ENCODE measurements at regions not wholly inside any gene's neighbourhood (a gene's known extent, or its start where the extent isn't known, plus 50 kb on each side); places are given as distances from the start of the nearest gene placed in this dataset.
"Not testable (repeated sequence)": the region's sequence is repeated elsewhere in the genome, so short reads cannot be mapped to it uniquely, and the experiment has no call there.

DNA sequence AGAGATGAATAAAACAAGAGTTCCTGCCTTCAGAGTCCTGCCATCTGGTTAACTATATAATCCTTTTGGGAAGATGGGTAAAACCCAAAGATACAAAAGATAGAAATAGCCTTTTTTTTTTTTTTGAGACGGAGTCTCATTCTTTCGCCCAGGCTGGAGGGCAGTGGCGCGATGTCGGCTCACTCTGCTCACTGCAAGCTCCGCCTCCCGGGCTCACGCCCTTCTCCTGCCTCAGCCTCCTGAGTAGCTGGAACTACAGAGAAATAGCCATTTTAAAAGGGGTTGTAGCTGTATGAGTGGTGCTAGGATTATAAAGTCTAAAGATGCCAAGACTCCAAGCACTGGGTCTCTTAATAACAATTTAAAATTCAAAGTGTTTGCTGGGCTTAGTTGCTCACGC lies 97.2 kb downstream of the KDR start:
- no peak overlapping the region for H3K4me3 ChIP-seq
- no peaks in the 10 kb centered on the region for H3K27me3 ChIP-seq
- no peak for DNase-seq (ENCODE audit: low read depth in 1 of 2, low spot score in 1 of 2)
- peaks cover 9% of the 10 kb centered on the region for H3K4me1 ChIP-seq (ENCODE audit: low read depth)
- H3K27ac ChIP-seq, result no peak overlapping the region
- no peaks in the 10 kb centered on the region for H3K36me3 ChIP-seq
- H3K9me3 ChIP-seq (ENCODE audit: low read depth), result no peaks in the 10 kb centered on the region
- TF ChIP-seq, protein P1, sequence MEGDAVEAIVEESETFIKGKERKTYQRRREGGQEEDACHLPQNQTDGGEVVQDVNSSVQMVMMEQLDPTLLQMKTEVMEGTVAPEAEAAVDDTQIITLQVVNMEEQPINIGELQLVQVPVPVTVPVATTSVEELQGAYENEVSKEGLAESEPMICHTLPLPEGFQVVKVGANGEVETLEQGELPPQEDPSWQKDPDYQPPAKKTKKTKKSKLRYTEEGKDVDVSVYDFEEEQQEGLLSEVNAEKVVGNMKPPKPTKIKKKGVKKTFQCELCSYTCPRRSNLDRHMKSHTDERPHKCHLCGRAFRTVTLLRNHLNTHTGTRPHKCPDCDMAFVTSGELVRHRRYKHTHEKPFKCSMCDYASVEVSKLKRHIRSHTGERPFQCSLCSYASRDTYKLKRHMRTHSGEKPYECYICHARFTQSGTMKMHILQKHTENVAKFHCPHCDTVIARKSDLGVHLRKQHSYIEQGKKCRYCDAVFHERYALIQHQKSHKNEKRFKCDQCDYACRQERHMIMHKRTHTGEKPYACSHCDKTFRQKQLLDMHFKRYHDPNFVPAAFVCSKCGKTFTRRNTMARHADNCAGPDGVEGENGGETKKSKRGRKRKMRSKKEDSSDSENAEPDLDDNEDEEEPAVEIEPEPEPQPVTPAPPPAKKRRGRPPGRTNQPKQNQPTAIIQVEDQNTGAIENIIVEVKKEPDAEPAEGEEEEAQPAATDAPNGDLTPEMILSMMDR (IDR thresholded peaks at IDR 0.05; ENCODE audit: low read depth, low read length), result no peak

DNA sequence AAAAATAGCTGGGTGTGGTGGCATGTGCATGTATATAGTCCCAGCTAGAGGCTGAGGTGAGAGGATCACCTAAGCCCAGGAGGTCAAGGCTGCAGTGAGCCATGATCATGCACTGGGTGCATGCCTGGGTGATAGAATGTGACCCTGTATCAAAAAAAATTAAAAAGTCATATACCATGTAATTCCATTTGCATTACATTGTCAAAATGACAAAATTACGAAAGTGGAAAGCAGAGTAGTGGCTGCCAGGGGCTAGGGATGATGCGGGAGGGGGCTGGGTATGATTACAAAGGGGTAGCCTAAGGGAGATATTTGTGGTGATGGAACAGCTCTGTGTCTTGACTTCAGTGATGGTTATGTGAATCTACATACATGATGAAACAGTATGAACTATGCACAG lies 97.8 kb downstream of the KDR start:
- Histone ChIP-seq H3K27ac (no peak overlapping the region), H3K4me1 (ENCODE audit: low read depth) (peaks cover 5% of the 10 kb centered on the region), H3K27me3 (no peaks in the 10 kb centered on the region), H3K36me3 (no peaks in the 10 kb centered on the region), H3K9me3 (ENCODE audit: low read depth) (no peaks in the 10 kb centered on the region), H3K4me3 (no peak overlapping the region)
- TF ChIP-seq, protein P1 (IDR thresholded peaks at IDR 0.05; ENCODE audit: low read depth, low read length), result no peak
- no peak for DNase-seq (ENCODE audit: low read depth in 1 of 2, low spot score in 1 of 2)

GRCh38 chr4:55025456-55025855 lies 99.9 kb downstream of the KDR start:
- H3K27me3 ChIP-seq; H3K4me3 ChIP-seq; DNase-seq (ENCODE audit: low read depth in 1 of 2, low spot score in 1 of 2); H3K9me3 ChIP-seq (ENCODE audit: low read depth); H3K36me3 ChIP-seq; H3K27ac ChIP-seq; H3K4me1 ChIP-seq (ENCODE audit: low read depth): not testable (repeated sequence)

DNA sequence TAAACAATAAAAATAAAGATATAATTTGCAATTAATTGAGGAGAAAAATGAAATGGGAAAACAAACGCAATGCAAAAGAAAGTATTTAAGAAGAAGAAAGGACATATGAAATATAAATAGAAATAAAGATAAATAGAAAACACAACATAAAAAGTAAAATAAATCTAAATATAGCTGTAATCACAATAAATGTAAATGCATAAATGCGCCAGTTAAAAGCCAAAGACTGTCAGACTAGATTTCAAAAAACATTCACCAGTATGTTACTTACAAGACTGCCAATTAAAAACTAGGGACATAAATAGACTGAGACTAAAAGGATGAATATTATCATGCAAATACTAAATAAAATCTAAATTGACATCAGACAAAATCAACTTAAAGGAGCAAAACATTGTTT lies 102.4 kb downstream of the KDR start:
- Histone ChIP-seq H3K4me3 (no peak overlapping the region), H3K36me3 (no peaks in the 10 kb centered on the region), H3K4me1 (ENCODE audit: low read depth) (no peaks in the 10 kb centered on the region), H3K9me3 (ENCODE audit: low read depth) (no peaks in the 10 kb centered on the region), H3K27me3 (no peaks in the 10 kb centered on the region), H3K27ac (no peak overlapping the region)
- TF ChIP-seq, protein P1 (IDR thresholded peaks at IDR 0.05; ENCODE audit: low read depth, low read length), result no peak
- DNase-seq (ENCODE audit: low read depth in 1 of 2, low spot score in 1 of 2), result no peak

GRCh38 chr4:55021214-55021613 lies 104.2 kb downstream of the KDR start:
- Histone ChIP-seq H3K9me3 (ENCODE audit: low read depth) (no peaks in the 10 kb centered on the region), H3K4me1 (ENCODE audit: low read depth) (no peaks in the 10 kb centered on the region), H3K27me3 (no peaks in the 10 kb centered on the region), H3K4me3 (no peak overlapping the region), H3K36me3 (no peaks in the 10 kb centered on the region), H3K27ac (no peak overlapping the region)
- TF ChIP-seq, protein P1 (IDR thresholded peaks at IDR 0.05; ENCODE audit: low read depth, low read length), result no peak
- no peak for DNase-seq (ENCODE audit: low read depth in 1 of 2, low spot score in 1 of 2)

DNA sequence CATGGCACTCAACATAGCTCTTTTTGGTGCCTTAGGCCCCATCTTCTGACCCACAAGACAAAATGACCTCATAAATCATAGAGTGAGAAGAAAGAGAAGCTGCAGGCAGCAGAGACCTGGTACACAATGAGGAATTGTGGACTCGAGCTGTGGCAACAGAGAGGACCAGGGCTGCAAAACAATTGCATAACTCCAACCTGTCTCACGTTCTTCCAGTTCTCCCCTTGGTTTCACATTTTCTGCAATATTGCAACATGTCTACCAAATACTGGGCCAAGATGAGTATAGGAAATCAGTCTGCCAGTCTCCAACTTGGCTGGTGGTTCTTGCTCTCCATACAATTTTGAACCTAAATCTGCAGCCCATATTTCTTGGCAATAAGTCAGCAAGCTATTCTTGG lies 105.3 kb downstream of the KDR start:
- H3K36me3 ChIP-seq, result no peaks in the 10 kb centered on the region
- TF ChIP-seq, protein P1 (IDR thresholded peaks at IDR 0.05; ENCODE audit: low read depth, low read length), result no peak
- no peak overlapping the region for H3K4me3 ChIP-seq
- no peaks in the 10 kb centered on the region for H3K4me1 ChIP-seq (ENCODE audit: low read depth)
- no peaks in the 10 kb centered on the region for H3K9me3 ChIP-seq (ENCODE audit: low read depth)
- DNase-seq (ENCODE audit: low read depth in 1 of 2, low spot score in 1 of 2), result peak in 1 of 2 donors; percentile 19
- no peaks in the 10 kb centered on the region for H3K27me3 ChIP-seq
- H3K27ac ChIP-seq, result no peak overlapping the region

Measured in cardiac muscle cell (in vitro differentiated cells and primary cell).